GM12873 (cell line): ENCODE measurements at regions not wholly inside any gene's neighbourhood (a gene's known extent, or its start where the extent isn't known, plus 50 kb on each side); places are given as distances from the start of the nearest gene placed in this dataset.

ENCODE experiments used
- CTCF ChIP-seq: IDR thresholded peaks from 2 replicates; pipeline ENCODE4 v1.5.1; 2012; ENCODE audit warnings: low read depth, mild to moderate bottlenecking, moderate library complexity, low read length, control low read depth; ENCODE audit not compliant: insufficient read depth; ENCODE audit errors: missing control alignments

GRCh38 chr3:180295811-180296210 is 259.1 kb upstream of the PEX5L start:
- TF ChIP-seq CTCF = no peak

GRCh38 chr3:180296971-180297370 is 260.2 kb upstream of the PEX5L start:
- TF ChIP-seq CTCF = no peak

- no peak for TF ChIP-seq CTCF
Measured at GRCh38 chr3:180306155-180306554, 269.4 kb upstream of the PEX5L start.

- TF ChIP-seq CTCF = no peak
Measured at GRCh38 chr3:180306691-180307090, 270.0 kb upstream of the PEX5L start.

- TF ChIP-seq CTCF = no peak
Measured at GRCh38 chr3:180311242-180311641, 274.5 kb upstream of the PEX5L start.

- TF ChIP-seq CTCF = no peak
Measured at GRCh38 chr3:180316321-180316720, 279.6 kb upstream of the PEX5L start.

GRCh38 chr3:180319461-180319860 is 282.5 kb upstream of the TTC14 start:
- no peak for TF ChIP-seq CTCF
